HG03439 (cell line): ENCODE measurements at regions not wholly inside any gene's neighbourhood (a gene's known extent, or its start where the extent isn't known, plus 50 kb on each side); places are given as distances from the start of the nearest gene placed in this dataset.
"Not testable (repeated sequence)": the region's sequence is repeated elsewhere in the genome, so short reads cannot be mapped to it uniquely, and the experiment has no call there.

ENCODE experiments used
- ATAC-seq: cut with Tn5 transposase; IDR thresholded peaks from one replicate; pipeline ENCODE4 v1.9.1; 2021; ENCODE audit warnings: mild to moderate bottlenecking, moderate library complexity; ENCODE audit not compliant: unreplicated experiment

DNA sequence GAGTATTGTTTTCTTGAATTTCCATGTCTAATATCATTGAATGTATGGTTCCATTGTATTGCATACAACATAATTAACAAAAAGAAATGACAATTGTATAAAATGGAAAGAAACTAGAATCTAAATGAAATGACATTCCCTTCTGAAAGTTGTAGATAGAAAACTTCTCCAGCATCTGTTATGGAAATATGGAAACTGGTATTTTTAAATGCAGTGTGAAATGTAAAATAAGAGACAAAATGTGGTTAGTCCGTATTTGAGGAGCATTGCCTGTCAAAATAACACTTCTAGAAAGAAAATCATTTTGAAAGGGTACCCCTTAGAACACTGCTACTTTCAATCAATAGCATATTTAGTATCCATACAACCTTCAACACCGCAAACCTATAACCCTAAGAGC is 286.3 kb upstream of the CELF2 start:
- ATAC-seq, result no peak

DNA sequence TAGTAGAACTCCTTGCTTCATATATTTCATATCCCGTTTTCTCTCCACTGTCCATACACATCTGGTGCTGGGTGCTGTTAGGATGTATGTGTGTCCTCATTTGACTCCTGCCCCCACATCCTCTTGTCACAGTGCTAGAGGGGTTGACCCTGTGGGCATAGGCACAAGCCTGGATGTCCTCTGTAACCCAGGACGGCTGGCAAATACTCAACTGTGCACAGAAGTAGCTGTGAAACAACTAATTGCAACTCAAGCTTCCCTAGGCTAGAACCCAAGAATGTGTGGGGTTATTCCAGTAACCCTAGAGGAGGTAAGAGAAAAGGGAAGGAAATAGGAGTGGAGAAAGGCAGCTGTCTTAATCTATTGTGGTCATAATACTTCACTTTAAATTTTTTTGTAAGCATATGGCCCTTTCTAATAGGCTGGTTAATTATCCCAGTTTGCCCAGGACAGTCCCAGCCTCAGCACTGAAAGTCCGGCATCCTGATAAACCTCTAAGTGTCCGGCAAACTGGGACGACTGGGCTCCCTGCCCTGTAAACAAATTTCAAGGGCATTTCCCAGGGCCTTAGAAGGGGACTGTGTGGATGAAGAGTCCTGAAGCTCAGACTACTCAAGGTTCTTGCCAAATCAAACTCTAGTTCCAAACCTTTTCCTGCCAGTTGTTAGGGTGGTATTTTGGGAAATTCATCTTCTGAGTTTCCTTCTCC is 283.2 kb upstream of the CELF2 start:
- no peak for ATAC-seq

DNA sequence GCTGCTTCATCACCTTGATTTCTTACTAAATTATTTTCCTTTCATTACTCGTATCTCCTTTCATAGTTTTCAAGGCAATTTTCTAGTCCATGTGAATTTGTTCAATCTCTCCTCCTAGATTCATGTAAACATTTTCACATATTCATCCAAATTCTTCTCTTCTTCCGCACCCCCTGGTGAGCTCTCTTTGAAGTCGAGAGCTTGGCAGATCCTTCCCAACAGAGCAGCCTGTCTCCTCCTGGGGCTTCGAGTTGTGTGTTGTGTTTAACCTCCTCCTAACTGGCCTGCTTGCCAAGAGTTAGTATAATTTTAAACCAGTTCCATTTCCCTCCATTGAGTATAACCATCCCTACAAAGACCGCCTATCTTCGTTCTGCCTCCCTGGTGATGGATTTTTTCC is 272.4 kb upstream of the CELF2 start:
- ATAC-seq, result no peak

DNA sequence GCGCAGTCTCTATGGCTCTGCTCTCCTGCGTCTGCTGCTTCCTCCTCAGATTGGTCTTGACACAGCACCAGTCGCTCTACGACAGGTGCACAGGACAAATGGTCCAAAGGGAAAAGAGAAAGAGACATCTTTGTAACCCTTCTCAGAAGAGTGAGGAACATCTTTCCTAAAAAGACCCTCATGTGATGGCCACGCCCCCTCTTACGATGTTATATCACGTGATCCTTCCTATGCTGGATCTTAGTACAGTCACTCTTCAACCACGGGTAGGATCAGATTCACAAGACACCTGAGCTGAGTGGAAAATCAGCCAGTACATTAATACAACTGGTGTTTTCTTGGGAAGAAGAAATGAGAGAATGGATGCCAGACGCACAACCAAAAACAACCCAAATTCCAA is 262.2 kb upstream of the CELF2 start:
- no peak for ATAC-seq

DNA sequence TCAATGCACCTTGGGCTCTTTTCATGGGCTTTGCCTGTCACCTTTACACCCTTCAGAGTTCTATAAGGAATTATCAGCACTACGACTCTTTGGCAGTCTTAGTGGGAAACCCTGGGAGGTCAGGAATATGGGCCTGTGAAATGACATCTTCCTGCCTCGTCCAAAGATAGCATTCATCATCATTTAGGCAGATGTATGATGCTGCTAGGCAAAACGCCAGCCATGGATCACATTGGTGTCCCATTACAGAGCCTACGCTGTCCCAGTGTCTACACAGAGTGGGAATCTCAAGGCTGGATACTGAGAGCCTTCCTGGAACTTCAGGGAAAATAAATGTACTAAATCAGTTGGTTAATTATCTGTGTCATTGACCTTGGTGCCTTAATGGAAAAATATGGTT is 259.4 kb upstream of the CELF2 start:
- ATAC-seq, result no peak

DNA sequence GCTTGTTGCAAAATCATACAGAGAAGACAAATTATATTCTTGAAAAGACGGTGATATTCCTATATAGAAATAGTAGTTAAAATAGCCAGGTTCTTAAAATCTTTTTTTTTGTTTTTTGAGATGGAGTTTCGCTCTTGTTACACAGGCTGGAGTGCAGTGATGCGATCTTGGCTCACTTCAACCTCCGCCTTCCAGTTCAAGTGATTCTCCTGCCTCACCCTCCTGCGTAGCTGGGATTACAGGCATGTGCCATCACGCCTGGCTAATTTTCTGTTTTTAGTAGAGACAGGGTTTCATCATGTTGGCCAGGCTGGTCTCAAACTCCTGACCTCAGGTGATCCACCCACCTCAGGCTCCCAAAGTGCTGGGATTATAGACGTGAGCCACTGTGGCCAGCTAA is 257.9 kb upstream of the CELF2 start:
- ATAC-seq, result not testable (repeated sequence)

DNA sequence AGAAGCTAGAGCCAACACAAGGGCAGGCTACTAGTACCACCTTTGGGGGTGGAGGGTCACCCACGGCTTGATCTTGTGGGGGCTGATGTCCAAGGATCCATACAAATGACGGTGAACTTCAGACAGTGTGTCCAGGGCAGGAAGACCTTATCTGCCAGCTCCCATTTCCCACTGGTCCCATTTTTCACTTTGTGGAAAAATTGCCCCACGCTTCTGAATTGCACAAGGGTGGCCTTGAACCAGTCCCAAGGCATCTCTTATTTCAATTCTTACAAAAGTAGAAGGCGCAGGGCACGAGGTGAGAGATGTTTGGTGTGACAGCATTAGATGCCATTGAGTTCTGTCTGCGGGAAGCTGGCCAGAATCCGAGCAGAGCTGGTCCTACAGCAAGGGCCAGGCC is 252.7 kb upstream of the CELF2 start:
- no peak for ATAC-seq

DNA sequence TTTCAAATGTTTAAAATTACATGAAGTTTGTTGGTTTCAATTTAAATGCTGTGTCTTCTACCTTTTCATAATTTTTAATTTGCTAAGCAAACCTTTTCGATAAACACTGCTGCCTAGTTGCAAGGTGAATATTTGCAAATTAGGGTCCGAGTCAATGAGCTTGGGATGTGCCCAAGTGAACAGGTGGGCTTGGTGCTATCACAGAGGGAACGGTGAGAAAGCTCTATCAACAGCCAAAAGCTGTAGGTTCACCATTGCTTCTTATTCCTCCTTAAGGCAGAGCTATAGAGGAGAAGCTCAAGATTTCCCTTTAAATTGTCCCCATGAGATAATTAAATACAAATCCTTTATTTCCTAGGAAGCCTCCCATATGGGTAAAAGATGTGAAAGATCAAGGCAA is 245.3 kb upstream of the CELF2 start:
- ATAC-seq, result no peak

DNA sequence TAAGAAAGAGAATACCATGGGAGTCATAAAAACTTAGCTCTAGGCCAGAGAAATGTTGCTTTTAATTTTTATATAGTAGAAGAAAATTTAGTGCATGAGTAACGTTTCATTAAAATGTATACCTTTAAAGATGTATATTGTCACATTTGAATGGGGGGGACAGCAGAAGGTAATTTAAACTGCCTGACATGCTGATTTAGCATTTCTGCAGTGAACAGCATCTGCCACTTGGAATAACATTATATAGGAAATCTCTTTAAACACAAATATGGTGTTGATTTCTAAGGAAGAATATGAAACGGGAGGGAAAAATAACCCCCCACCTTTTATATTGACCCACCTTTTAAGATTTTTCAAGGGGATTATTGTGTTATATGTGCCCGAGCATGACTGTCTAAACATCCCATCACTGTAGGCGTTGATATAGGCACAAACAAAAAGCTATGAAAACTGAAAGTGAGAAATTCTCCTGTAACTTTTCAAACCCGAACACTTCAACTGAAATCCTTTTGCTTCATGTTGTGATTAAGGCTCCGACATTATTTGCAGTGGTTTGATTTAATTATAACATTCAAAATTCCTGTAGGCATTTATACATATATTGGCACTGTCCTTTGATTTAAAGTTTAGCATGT is 244.7 kb upstream of the CELF2 start:
- no peak for ATAC-seq

DNA sequence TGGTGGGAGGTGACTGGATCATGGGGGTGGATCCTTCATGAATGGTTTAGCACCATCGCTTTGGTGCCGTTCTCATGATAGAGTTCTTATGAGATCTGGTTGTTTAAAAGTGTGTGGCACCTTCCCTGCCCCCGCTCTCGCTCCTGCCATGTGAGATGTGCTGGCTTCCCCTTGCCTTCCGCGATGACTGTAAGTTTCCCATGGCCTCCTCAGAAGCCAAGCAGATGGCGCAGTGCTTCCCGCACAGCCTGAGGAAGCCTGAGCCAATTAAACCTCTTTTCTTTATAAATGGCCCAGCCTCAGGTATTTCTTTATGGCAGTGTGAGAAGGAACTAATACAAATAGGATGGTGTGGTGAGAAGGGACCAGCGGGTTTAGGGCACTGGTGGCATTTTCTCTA is 243.3 kb upstream of the CELF2 start:
- ATAC-seq, result no peak

DNA sequence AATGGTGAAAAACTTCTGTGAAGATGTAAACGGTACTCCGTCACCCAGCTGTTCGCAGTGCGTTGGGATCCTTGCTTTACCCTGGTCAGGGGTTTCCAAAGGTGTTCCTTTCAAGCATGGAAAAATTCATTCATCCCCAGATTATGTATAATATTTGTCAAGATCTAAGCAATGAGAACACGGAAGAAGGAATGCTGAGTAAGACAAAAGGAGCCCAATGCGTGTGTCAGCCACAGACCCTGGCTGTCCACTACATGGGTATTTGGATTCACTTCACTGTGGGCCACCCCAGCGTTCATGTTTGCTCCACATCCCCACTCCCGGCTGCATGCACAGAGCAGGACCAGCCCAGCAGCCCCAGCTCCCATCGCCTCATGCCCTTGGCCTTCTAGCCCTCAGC is 241.3 kb upstream of the CELF2 start:
- ATAC-seq, result no peak

DNA sequence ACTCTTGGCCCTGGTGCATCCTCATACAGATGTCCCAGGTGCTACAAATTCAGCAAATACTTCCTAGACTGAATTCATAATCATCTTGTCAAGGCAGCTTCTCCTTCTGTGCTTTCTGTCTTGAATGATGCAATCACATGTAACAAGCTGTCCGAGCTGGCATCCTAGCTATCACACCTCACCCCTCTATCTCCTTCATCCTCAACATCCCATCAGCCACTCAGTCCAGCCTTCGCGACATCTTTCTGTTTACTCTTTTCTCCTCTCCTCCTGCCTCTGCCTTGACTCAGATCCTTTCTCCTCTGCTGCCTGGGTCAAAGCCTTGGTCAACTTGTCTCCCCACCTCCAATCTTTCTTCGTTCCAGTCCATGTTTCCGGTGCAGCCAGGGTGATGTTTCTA is 240.4 kb upstream of the CELF2 start:
- ATAC-seq, result no peak

DNA sequence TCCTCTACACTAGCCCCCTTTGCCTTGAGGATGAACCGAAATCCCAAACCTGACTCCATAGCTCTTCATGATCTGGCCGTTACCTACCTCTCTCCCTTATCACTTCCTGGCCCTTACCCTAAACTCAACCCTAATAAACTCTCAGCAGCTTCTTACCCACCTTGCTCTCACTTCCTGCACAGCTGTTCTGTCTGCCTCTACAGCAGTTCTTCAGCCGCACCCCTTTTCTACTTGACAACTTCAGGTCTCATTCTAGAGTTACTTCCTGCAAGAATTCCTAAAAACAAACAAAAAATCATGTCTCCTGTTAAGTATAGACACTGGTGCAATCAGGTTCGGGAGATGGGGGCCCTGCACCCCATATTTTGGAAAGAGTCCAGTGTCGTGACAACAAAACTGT is 239.9 kb upstream of the CELF2 start:
- no peak for ATAC-seq

DNA sequence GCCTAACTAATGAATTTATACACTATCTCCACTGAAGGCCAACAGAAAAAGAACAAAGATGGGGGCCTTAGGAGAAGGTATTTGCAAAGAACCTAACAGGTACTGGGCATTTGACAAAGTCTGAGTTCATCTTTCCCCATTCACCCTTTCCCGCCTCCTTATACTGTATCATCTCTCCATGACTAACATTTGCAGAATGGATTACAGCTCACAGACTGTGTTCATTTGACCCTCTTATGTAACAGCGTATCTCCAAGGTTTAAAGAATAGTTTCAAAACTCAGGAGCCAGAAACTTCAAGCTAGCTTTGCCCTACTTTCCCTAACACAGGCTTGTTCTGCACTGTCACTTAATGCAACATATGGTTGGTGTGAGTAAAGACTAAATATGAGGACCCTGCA is 238.7 kb upstream of the CELF2 start:
- ATAC-seq, result no peak

DNA sequence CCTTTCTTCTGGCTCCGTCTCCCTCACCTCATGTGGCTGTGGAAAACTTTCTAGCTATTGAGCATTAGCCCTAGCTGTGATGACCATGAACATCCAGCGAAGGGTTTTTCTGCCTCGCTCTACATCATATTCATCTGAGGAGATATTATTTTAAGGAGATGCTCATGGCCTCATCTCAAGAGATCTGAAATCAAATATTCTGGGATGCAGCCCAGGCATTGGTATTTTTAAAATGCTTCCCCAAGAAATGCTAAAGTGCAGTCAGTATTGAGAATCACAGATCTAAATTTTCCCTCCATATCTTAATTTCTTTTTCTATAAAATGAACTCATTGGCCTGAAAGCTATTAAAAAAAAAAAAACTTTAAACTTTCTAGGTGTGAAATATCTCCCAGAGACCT is 238.2 kb upstream of the CELF2 start:
- ATAC-seq, result no peak

DNA sequence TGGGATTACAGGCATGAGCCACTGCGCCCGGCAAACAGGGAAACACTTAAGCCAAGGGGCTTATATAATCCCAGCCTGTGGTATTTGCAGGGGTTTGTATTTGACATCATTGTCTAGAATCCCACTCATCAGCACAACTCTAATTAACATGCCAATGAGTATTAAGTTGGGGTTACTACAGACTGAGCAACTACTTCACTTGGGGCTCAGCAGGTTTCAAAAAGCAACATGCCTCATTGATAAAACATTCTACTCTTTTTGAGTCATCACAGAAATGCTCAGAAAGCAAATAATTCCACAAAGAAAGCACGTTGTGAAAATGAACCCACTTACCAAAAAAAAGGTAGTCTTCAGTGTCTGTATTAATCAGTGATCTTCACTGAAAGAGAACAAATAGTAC is 236.9 kb upstream of the CELF2 start:
- no peak for ATAC-seq

DNA sequence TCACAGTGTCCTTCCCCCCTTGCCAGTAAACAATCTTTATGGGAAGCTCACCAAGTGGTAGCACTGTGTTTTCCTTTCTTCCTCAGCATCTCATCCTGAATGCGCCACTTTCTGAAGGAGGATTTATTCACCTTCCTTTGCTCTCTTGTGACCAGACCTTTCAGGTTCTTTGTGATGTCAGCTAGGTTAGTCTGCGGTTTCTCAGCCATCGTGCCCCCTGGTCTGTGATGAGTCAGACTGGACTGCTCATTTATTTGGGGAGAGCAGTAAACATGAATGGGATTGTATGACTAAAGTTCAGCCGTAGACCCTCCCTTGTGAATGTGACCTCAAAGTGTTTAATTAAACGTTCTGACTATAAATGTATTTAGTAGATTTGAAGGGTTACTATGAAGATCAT is 235.1 kb upstream of the CELF2 start:
- no peak for ATAC-seq

DNA sequence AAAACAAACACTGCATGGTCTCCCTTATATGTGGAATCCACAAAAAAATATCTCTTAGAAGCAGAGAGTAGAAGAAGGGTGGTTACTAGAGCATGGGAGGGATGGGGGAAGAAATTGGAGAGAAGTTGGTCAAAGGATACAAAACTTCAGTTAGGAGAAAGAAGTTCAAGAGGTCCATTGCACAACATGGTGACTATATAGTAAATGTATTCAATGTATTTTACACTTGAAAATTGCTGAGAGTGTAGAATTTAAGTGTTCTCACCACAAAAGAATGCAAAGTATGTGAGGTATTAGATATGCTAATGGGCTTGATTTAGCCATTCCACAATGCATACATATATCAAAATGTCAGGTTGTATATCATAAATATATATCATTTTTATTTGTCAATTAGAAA is 232.0 kb upstream of the CELF2 start:
- no peak for ATAC-seq

DNA sequence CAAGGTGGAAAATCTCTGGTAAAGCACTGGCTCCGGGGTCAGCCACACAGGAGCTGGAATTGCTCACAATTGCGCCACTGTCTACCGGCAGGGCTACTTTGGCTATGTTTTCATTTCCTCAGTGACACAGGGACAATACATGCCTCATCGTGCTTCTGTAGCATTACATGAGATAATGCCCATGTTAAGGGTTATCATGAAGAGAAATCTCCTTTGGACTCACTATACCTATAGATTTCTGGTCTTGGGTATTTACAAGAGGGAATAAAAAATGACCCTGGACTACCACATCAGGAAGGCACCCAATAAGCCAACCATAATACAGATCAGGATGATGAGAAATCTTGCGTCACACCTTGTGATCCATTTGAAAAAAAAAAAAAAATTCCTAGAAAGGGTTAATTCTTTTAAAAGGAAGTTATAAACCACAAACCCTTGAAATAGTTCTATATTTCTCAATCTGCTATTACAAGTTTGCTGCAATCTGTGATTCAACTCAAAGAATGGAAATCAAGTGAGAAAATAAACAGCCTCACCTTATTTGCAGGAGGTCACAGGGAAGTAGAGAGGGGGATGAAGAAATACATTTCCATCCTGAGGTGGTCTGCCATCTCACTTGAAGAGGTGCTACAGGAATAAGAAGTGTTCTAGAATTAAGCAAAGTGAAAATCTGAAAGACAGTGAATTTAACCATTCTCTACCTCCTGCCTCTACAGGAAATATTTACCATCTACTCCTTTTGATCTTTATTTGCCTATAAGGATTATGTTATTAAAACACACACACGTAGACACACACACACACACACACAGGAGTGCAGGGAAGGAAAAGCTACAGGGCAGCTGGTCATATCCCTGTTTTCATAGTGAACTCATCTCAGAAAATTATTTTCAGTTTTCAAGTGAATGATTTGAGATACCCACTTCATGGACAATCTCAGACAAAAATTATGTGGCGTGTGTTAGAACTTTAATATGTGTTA is 231.3 kb upstream of the CELF2 start:
- no peak for ATAC-seq

DNA sequence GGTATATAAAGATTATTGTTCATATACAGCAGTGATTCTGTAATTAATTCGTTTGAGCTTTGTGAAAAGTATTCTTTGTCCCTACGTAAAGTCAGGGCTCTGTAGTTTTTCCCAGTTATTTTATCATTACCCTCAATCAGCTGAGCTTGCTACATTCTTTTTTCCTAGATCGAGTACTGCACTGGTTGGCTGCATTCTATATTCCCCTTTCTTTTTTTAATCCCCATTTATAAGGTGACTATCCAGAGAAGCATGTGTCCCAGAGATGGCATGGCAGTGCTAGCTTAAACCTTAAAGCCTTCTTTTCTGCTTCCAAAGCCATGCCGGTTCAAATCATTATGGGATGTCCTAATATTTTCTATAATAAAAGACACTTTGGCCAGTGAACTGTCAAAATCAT is 230.1 kb upstream of the CELF2 start:
- ATAC-seq, result no peak

DNA sequence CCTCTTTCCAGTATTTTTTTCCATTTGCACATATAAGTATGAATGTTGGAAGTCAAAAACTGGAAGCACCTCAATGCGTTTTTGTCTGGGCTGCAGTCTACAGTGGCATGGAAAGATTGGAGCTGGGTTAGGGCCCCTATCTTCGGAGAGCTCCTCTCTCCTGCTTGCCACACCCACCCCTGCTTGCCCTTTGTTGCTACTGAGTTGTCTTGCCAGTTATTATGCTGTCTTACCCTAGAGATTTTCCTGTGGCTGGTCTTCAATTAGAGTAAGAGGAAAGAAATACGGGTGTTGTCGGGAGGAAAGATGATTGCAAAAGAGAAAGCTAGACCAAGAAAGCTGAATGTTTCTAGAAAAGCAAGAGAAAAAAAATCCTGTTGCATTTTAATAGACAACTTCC is 228.9 kb upstream of the CELF2 start:
- ATAC-seq, result no peak

DNA sequence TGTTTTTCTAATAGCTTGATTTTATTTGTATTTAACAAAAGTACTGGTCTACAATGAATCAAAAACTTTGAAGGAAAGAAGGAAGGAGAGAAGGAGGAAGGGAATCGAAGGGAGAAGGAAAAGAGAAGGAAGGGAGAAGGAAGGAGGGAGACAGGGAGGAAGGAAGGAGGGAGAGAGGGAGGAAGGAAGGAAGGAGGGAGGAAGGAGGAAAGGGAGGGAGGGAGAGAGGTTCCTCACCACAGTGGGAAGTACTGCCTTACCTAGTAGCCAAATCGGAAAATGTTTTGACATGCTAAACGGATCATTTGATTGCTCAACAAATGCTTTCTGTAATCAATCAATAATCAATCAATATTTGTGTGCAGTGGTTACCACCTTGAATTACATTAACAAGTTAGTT is 225.8 kb upstream of the CELF2 start:
- ATAC-seq, result no peak
